ENCODE measurements at regions not wholly inside any gene's neighbourhood (a gene's known extent, or its start where the extent isn't known, plus 50 kb on each side); places are given as distances from the start of the nearest gene placed in this dataset.

DNA sequence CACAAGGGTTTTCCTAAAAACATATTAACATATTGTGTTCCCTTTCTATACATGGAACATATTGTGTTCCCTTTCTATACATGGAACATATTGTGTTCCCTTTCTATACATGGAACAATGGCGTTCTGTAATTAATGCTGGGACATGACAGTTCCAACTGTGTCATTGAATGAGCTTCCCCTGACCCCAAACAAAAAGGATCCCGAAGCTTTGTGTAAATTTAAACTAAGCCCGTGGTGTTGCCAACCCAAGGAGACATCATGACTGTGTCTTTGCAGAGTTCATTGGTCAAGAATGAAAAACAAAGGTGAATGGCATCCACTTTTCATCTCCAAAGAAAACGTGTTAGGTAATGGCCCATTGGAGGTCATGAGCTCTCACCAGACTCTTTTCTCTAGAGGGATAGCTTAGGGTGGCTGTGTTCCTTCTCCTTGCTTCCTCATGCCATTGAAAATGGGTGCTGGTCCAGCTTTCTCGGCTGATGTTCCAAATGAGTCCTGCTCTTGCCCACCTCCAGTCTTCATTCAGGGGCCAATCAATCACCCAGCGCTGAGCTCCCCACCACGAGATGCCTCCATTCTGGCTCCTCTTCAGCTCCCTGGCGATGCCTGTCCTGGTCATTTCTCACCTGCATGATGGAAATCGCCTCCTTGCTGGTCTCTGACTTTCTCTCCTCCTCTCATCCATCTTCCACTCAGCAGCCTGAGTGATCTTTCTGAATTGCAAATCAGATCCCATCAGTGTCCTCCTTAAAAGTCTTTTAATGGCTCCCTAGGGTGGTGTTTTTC lies 156.1 kb downstream of the VRK1 start:
- TF ChIP-seq GATA2 (CRISPR knock-in tag; IDR thresholded peaks at IDR 0.05): no peak
- no peak for TF ChIP-seq EP300 (IDR thresholded peaks at IDR 0.05; ENCODE audit: borderline replicate concordance in 1 of 2, low read depth in 1 of 2, low read length in 1 of 2)
- TF ChIP-seq, protein P1, sequence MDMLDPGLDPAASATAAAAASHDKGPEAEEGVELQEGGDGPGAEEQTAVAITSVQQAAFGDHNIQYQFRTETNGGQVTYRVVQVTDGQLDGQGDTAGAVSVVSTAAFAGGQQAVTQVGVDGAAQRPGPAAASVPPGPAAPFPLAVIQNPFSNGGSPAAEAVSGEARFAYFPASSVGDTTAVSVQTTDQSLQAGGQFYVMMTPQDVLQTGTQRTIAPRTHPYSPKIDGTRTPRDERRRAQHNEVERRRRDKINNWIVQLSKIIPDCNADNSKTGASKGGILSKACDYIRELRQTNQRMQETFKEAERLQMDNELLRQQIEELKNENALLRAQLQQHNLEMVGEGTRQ (IDR thresholded peaks at IDR 0.05; ENCODE audit: borderline replicate concordance, low read depth, low read length): no peak
- no peak for TF ChIP-seq NFIC (IDR thresholded peaks at IDR 0.05; ENCODE audit: borderline replicate concordance)
- TF ChIP-seq CTCF (IDR thresholded peaks at IDR 0.05): no peak
- TF ChIP-seq SIN3A (IDR thresholded peaks at IDR 0.05; ENCODE audit: borderline replicate concordance, low read depth, low read length): no peak
- TF ChIP-seq EZH2phosphoT487 (IDR thresholded peaks at IDR 0.05; ENCODE audit: borderline replicate concordance, low read depth): no peak

All from SK-N-SH (cell line).